ENCODE measurements at regions not wholly inside any gene's neighbourhood (a gene's known extent, or its start where the extent isn't known, plus 50 kb on each side); places are given as distances from the start of the nearest gene placed in this dataset.

DNA sequence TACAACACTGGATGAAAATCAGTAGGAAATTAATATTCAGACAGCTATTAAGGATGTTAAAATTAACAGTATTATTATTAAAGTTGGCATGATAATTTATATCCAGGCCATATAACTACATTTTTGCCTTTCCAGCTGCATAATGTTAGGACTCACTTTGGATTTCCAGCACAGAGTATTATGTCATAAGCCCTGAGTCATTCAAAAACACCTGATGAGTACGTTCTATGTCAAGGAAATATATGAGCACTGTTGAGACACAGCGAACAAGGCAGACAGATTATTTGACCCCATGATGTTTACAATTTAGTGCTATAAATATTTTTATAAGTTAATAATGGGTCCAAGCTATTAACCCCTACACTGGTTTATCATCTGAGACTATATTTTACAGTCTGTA, 59.8 kb upstream of the RIT2 start:
- TF ChIP-seq, protein P1, sequence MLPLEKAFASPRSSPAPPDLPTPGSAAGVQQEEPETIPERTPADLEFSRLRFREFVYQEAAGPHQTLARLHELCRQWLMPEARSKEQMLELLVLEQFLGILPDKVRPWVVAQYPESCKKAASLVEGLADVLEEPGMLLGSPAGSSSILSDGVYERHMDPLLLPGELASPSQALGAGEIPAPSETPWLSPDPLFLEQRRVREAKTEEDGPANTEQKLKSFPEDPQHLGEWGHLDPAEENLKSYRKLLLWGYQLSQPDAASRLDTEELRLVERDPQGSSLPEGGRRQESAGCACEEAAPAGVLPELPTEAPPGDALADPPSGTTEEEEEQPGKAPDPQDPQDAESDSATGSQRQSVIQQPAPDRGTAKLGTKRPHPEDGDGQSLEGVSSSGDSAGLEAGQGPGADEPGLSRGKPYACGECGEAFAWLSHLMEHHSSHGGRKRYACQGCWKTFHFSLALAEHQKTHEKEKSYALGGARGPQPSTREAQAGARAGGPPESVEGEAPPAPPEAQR (CRISPR knock-in tag; IDR thresholded peaks at IDR 0.05) = no peak
- TF ChIP-seq, protein P2, sequence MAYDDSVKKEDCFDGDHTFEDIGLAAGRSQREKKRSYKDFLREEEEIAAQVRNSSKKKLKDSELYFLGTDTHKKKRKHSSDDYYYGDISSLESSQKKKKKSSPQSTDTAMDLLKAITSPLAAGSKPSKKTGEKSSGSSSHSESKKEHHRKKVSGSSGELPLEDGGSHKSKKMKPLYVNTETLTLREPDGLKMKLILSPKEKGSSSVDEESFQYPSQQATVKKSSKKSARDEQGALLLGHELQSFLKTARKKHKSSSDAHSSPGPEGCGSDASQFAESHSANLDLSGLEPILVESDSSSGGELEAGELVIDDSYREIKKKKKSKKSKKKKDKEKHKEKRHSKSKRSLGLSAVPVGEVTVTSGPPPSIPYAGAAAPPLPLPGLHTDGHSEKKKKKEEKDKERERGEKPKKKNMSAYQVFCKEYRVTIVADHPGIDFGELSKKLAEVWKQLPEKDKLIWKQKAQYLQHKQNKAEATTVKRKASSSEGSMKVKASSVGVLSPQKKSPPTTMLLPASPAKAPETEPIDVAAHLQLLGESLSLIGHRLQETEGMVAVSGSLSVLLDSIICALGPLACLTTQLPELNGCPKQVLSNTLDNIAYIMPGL (CRISPR knock-in tag; IDR thresholded peaks at IDR 0.05) = no peak
- TF ChIP-seq, protein P3, sequence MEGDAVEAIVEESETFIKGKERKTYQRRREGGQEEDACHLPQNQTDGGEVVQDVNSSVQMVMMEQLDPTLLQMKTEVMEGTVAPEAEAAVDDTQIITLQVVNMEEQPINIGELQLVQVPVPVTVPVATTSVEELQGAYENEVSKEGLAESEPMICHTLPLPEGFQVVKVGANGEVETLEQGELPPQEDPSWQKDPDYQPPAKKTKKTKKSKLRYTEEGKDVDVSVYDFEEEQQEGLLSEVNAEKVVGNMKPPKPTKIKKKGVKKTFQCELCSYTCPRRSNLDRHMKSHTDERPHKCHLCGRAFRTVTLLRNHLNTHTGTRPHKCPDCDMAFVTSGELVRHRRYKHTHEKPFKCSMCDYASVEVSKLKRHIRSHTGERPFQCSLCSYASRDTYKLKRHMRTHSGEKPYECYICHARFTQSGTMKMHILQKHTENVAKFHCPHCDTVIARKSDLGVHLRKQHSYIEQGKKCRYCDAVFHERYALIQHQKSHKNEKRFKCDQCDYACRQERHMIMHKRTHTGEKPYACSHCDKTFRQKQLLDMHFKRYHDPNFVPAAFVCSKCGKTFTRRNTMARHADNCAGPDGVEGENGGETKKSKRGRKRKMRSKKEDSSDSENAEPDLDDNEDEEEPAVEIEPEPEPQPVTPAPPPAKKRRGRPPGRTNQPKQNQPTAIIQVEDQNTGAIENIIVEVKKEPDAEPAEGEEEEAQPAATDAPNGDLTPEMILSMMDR (IDR thresholded peaks at IDR 0.05) = no peak
- no peak for TF ChIP-seq MYBL2 (CRISPR knock-in tag; IDR thresholded peaks at IDR 0.05)
- no peak for TF ChIP-seq NR2C2 (CRISPR knock-in tag; IDR thresholded peaks at IDR 0.05)
- TF ChIP-seq, protein P4, sequence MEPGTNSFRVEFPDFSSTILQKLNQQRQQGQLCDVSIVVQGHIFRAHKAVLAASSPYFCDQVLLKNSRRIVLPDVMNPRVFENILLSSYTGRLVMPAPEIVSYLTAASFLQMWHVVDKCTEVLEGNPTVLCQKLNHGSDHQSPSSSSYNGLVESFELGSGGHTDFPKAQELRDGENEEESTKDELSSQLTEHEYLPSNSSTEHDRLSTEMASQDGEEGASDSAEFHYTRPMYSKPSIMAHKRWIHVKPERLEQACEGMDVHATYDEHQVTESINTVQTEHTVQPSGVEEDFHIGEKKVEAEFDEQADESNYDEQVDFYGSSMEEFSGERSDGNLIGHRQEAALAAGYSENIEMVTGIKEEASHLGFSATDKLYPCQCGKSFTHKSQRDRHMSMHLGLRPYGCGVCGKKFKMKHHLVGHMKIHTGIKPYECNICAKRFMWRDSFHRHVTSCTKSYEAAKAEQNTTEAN (CRISPR knock-in tag; IDR thresholded peaks at IDR 0.05) = no peak

Data from WTC11 (cell line).